Activated T-cell treated with anti-CD3 and anti-CD28 coated beads, Interleukin-2, amount 50 U/mL, for 72 hours (primary cell): ENCODE measurements at regions not wholly inside any gene's neighbourhood (a gene's known extent, or its start where the extent isn't known, plus 50 kb on each side); places are given as distances from the start of the nearest gene placed in this dataset.

Experiments used
- ATAC-seq, 2 donors: fragments of 150-1000 bp; cut with Tn5 transposase; replicated peaks in 1 of 2; 2 replicates each; pipeline ENCODE4 v1.10.0; 2021; ENCODE audit warnings: moderate library complexity in 2 of 2, mild to moderate bottlenecking in 1 of 2
- DNase-seq, 2 donors: peaks; one replicate each; pipeline ENCODE4 v3.0.0; 2021 to 2022; ENCODE audit warnings: mixed read lengths in 1 of 2
- H3K27ac Mint-ChIP-seq: one replicate; pipeline ENCODE4 v1.8.0; 2022; ENCODE audit warnings: mild to moderate bottlenecking, moderate library complexity, mixed read lengths
- H3K27me3 Mint-ChIP-seq: one replicate; pipeline ENCODE4 v1.8.0; 2022; ENCODE audit warnings: low read depth, mixed read lengths
- H3K36me3 Mint-ChIP-seq, 2 donors: one replicate each; pipeline ENCODE4 v1.8.0; 2022; ENCODE audit warnings: mixed read lengths in 2 of 2, mild to moderate bottlenecking in 1 of 2; ENCODE audit not compliant: insufficient read depth in 2 of 2
- H3K4me1 Mint-ChIP-seq: one replicate; pipeline ENCODE4 v1.8.0; 2022; ENCODE audit warnings: low read depth, mixed read lengths
- H3K4me3 Mint-ChIP-seq, 2 donors: one replicate each; pipeline ENCODE4 v1.8.0; 2022; ENCODE audit warnings: mild to moderate bottlenecking in 2 of 2, mixed read lengths in 2 of 2, moderate library complexity in 2 of 2
- H3K9me3 Mint-ChIP-seq, 2 donors: one replicate each; pipeline ENCODE4 v1.8.0; 2022; ENCODE audit warnings: mixed read lengths in 2 of 2

DNA sequence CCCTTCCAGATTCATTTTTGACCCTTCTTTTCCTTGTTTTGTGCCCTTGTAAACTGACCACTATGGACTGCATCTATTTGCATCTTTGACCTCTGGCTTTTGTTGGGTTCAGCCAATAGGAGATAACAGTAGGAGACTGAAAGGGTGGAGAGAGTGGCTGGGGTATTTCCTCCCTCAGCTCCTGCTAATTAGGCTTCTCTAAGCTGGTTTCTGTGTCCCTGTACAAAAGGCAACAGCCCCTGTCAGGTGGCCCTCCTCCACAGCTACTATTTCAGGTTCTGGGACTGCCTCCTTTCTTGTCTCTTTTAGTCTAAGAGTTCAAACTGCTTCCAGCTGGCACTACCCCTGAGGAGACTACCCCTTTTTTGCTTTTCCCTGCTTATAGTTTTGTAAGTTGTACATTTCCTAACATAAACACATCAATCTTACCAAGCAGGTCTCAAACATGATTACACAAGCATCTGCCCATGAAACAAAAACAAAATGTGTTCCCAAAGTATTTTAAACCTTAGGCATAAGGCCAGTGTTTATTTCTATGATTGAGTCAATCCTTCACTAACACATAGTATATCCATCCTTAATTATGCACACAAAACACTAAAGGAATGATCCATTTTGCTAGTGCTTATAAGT lies 262.0 kb upstream of the TRPM3 start:
- H3K4me1 Mint-ChIP-seq, result no peaks in the 10 kb centered on the region
- no peaks in the 10 kb centered on the region for H3K9me3 Mint-ChIP-seq
- H3K4me3 Mint-ChIP-seq, result no peak overlapping the region
- DNase-seq, result no peak
- no peaks in the 10 kb centered on the region for H3K36me3 Mint-ChIP-seq
- no peak overlapping the region for H3K27ac Mint-ChIP-seq
- ATAC-seq, result no peak
- H3K27me3 Mint-ChIP-seq, result peaks cover 6% of the 10 kb centered on the region

DNA sequence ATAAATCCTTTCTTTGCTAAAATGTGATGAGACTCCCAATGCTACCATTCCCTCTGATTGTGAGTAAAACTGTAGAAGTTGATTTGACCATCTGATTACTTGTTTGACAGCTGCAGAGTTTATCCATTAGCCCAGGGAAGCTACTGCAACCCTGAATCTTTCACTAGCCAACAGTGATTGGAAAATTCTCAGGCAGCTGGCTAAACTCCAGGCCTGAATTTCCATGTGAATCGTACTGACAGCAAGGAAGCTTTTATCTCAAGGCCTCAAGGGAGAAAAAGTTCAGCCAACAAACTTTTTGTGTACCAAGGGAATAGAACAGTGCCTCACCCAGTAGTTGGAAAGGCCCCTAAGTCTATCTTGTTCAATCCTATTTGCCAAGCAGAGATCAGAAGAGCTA lies 246.7 kb upstream of the TRPM3 start:
- Mint-ChIP-seq H3K36me3 (no peaks in the 10 kb centered on the region), H3K4me1 (no peaks in the 10 kb centered on the region), H3K9me3 (no peaks in the 10 kb centered on the region), H3K27ac (no peak overlapping the region), H3K27me3 (no peaks in the 10 kb centered on the region), H3K4me3 (no peak overlapping the region)
- no peak for ATAC-seq
- no peak for DNase-seq

DNA sequence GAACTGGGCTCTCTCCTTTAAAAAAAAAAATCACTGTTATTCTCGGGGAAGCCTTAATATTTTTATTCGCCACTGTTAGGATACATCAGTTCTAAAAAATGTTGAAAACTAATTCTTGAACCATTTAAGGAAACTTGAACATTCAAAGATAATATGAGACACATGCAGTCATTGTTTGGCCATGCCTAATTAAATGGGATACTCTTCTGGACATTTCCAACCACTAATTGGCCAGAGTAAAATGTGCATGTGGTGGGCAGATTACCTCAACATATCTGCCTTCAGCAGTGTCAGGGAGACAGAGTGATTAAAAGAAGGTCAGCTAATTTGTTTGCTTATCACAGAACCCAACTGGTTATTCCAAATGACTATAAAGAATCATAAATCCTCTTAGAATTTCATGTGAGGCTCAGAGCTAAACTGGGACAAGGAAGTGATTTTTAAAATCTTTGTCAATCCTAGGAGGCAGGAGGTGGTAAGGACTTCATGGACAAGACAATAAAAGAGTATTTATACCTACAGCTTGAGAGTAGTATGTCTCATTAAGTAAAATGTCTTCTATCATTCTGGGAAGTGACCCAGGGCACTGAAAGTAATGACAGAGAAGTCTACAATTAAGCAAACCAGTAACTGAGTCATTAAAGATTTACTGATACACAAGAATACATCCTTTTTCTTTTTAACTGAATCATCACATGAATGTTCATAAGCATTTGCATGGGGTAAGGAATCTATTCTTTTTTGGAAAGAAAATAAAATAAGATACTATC lies 242.9 kb upstream of the TRPM3 start:
- Mint-ChIP-seq H3K36me3 (no peaks in the 10 kb centered on the region), H3K4me3 (no peak overlapping the region), H3K4me1 (no peaks in the 10 kb centered on the region), H3K27ac (no peak overlapping the region), H3K9me3 (no peaks in the 10 kb centered on the region), H3K27me3 (no peaks in the 10 kb centered on the region)
- no peak for ATAC-seq
- no peak for DNase-seq

DNA sequence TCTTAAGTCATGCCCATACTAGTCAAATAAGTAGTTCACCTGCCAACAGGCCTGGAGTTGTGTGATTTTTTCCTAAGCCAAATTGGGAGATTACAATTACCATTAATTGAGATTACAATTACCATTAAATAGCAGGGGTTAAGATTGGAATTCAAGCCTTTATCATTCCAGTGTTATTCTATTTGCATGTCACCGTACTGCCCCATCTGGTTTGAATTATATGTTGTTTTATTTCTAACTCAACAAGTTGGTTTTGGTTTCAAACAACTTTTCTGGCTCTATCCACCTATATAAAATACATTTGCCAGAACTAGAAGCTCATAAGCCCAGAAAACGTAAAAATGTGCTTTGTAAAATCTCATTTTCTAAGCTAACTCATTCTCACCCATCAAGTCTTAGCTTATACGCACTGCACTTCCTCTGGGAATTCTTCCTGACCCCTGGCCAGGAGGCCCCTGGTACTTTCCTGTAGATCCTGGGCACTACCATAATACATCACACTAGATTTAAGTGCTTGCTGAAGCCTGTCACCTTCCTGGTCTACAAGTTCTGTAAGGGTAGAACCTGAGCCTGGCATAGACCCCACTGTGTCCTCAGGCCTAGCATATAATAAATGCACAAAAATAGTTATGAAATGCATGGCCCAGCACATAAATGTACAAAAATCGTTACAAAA lies 242.0 kb upstream of the TRPM3 start:
- no peak overlapping the region for H3K27ac Mint-ChIP-seq
- H3K4me1 Mint-ChIP-seq, result no peaks in the 10 kb centered on the region
- ATAC-seq (no peak), DNase-seq (no peak)
- no peaks in the 10 kb centered on the region for H3K27me3 Mint-ChIP-seq
- no peaks in the 10 kb centered on the region for H3K36me3 Mint-ChIP-seq
- H3K4me3 Mint-ChIP-seq, result no peak overlapping the region
- no peaks in the 10 kb centered on the region for H3K9me3 Mint-ChIP-seq

DNA sequence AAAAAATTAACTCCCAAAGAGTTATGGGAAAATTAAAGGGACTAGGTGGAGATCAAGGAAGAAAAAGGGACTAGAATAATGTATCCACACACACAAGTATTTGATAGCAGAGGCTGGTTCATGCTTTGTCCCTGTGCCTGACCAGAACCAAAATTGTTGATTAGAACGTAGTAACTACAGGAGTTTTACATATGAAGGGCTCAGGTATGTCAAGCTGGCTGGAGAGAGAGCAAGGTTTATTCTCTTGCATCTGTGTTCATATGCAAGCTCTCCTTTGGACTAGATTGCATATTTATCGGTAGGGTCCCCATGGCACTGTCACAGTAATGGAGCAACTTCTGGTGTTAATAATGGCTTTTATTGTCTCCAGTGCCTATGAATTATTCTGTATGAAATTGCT lies 239.9 kb upstream of the TRPM3 start:
- DNase-seq (no peak), ATAC-seq (no peak)
- Mint-ChIP-seq H3K27me3 (peaks cover 3% of the 10 kb centered on the region), H3K36me3 (no peaks in the 10 kb centered on the region), H3K4me1 (no peaks in the 10 kb centered on the region), H3K9me3 (no peaks in the 10 kb centered on the region), H3K27ac (no peak overlapping the region), H3K4me3 (no peak overlapping the region)

DNA sequence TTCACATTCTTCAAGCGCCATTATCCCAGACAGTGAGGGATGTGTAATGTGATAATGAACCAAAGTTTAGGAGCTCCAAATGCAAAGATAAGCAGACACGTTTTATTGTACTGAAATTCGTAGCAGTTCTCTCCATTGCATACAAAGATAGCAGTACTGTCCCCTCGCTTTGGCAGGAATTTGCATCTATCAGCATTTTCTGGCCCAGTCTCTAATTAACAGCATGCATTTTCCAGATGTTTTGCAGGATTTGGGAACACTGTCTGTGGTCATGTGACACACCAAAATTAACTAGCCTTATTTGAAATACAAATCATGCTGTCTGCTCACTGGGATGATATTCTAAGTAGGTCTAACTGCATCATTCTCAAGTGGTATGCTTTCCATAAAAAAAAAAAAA lies 235.9 kb upstream of the TRPM3 start:
- no peak for ATAC-seq
- no peaks in the 10 kb centered on the region for H3K9me3 Mint-ChIP-seq
- no peak for DNase-seq
- H3K27ac Mint-ChIP-seq, result no peak overlapping the region
- H3K36me3 Mint-ChIP-seq, result no peaks in the 10 kb centered on the region
- H3K4me1 Mint-ChIP-seq, result no peaks in the 10 kb centered on the region
- peaks cover 5% of the 10 kb centered on the region for H3K27me3 Mint-ChIP-seq
- no peak overlapping the region for H3K4me3 Mint-ChIP-seq

DNA sequence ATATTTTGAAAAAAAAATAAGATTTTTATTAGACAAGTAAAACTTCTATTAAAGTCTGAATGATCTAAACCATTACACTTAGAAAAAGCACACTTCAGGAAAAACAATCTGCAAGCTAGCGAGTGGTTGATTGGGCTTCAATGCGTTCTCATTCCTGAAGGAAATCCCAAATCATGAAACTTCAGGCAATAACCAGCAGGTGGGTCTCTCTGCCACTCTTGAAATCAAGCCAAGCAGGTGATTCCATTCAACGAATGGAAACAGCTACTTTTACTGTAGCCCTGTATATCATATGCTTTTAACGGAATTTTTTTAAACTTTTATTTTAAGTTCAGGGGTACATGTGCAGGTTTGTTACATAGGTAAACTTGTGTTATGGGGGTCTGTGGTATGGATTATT lies 234.5 kb upstream of the TRPM3 start:
- no peaks in the 10 kb centered on the region for H3K4me1 Mint-ChIP-seq
- H3K36me3 Mint-ChIP-seq, result no peaks in the 10 kb centered on the region
- no peak for ATAC-seq
- DNase-seq, result no peak
- H3K4me3 Mint-ChIP-seq, result no peak overlapping the region
- no peak overlapping the region for H3K27ac Mint-ChIP-seq
- H3K27me3 Mint-ChIP-seq, result peaks cover 5% of the 10 kb centered on the region
- no peaks in the 10 kb centered on the region for H3K9me3 Mint-ChIP-seq

DNA sequence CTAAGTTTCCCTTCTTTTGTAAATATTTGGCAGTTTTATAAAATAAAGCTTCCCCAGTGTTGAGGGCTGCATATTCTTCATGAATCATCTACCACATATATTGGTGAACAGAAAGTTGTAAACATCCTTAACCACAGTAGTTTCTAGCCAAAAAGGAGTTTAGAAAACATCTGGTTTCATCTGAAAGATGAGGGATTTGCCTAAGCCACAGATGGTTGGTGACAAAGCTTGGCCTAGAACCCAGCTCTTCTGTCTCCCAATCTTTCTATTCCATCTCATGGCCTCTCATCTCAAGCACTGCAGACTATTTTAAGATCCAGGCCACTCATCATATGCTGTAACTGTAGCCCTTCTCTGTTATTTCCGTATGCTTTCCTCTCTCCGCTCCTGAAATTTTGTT lies 232.3 kb upstream of the TRPM3 start:
- Mint-ChIP-seq H3K27me3 (peaks cover 5% of the 10 kb centered on the region), H3K4me1 (no peaks in the 10 kb centered on the region), H3K36me3 (no peaks in the 10 kb centered on the region), H3K27ac (no peak overlapping the region), H3K9me3 (no peaks in the 10 kb centered on the region), H3K4me3 (no peak overlapping the region)
- DNase-seq, result no peak
- ATAC-seq, result no peak

DNA sequence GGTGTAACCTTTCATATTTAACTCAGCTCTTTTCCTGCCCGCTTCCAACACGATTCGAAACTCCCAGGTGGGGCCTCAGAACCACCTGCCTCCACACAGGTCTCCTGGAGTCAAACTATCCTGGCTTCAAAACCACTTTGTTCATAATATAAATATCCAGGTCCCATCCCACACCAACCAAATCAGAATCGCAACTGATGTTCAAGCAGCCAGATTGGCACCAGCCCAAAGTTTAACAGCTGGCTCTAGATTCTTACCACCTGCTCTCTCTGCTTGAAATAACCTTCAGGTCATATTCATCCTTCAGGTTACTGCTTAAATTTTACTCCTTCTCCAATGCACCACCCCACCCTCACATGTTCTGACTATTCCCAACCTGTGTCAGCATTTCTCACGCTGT lies 231.4 kb upstream of the TRPM3 start:
- no peak for ATAC-seq
- no peaks in the 10 kb centered on the region for H3K36me3 Mint-ChIP-seq
- no peak overlapping the region for H3K27ac Mint-ChIP-seq
- no peaks in the 10 kb centered on the region for H3K9me3 Mint-ChIP-seq
- H3K4me1 Mint-ChIP-seq, result no peaks in the 10 kb centered on the region
- no peak for DNase-seq
- H3K4me3 Mint-ChIP-seq, result no peak overlapping the region
- peaks cover 5% of the 10 kb centered on the region for H3K27me3 Mint-ChIP-seq

DNA sequence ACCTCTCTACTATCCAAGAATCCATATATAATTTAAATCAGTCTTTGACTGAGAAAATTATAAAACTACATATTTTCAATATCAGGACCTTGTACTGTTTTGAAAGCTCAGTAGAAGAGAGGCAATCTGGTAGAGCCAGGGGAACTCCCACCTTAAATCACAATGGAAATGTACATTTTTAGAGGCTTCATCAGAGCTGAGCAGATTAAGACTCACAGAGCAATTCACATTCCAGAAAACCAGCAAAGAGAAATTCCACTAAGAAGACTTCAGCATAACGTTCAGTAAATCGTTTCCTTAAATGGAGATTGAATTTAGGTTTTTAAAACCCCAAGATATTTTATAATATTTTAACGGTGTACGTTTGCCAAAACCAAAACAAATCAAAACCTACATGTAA lies 227.8 kb upstream of the TRPM3 start:
- DNase-seq, result no peak
- no peaks in the 10 kb centered on the region for H3K27me3 Mint-ChIP-seq
- peaks cover 0 to 2% of the 10 kb centered on the region in 2 donors for H3K9me3 Mint-ChIP-seq
- H3K36me3 Mint-ChIP-seq, result no peaks in the 10 kb centered on the region
- ATAC-seq, result no peak
- no peak overlapping the region for H3K4me3 Mint-ChIP-seq
- no peaks in the 10 kb centered on the region for H3K4me1 Mint-ChIP-seq
- H3K27ac Mint-ChIP-seq, result no peak overlapping the region

DNA sequence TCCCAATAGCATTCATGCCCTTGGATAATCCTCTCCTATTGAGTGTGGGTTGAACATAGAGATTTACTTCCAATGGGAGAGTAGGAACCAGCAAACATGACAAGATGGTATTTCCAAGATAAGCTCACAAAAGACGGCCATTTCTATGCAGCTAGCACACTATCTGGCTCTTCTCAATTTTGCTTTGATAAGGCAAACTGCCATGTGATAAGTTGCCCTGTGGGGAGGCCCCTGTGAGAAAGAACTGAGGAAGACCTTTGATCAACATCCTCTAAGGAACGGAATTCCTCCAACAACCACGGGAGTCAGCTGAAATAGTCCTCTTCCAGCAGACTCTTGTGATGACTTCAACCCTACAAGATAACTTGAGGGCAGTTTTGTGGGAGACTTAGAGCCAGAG lies 211.9 kb upstream of the TRPM3 start:
- Mint-ChIP-seq H3K4me3 (no peak overlapping the region), H3K36me3 (peaks cover 0 to 2% of the 10 kb centered on the region in 2 donors), H3K4me1 (no peaks in the 10 kb centered on the region), H3K27ac (no peak overlapping the region), H3K9me3 (peaks cover 1 to 4% of the 10 kb centered on the region in 2 donors), H3K27me3 (peaks cover 8% of the 10 kb centered on the region)
- DNase-seq (no peak), ATAC-seq (no peak)

DNA sequence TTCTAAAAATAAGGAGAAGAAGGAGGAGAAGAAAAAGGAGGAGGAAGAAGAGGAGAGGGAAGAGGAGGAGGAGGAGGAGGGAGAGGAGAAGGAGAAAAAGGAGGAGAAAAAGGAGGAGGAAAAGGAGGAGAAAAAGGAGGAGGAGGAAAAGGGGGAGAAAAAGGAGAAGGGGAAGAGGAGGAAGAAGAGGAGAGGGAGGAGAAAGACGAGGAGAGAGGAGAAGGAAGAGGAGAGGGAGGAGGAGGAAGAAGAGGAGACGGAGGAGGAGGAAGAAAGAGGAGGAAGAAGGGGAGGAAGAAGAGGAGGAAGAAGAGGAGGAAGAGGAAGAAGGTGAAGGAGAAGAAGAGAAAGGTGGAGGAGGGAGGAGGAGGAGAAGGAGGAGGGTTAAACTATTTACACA lies 210.2 kb upstream of the TRPM3 start:
- H3K27me3 Mint-ChIP-seq, result peaks cover 11% of the 10 kb centered on the region

DNA sequence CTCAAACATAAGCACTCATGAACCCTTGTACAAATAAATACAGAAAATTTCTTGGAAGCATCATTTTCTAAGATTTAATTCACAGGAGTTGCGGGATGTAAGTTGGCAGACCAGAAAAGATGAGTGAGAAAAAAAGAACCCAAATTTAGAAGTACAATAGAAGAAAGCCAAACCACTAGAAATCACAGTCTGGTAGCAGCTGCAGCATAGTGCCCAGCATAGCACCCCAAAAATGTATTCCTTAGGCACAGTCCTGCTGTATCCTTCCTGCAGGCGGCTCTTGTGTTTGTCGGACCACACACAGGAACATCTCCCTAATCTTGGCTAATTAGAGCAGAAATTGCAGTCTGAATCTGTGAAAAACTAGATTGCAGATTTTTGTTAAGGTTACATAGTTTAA lies 208.5 kb upstream of the TRPM3 start:
- DNase-seq (no peak), ATAC-seq (no peak)
- Mint-ChIP-seq H3K27me3 (peaks cover 11% of the 10 kb centered on the region), H3K4me3 (no peak overlapping the region), H3K4me1 (no peaks in the 10 kb centered on the region), H3K9me3 (no peaks in the 10 kb centered on the region), H3K36me3 (no peaks in the 10 kb centered on the region), H3K27ac (no peak overlapping the region)

More for the DNA sequence above, 210.2 kb upstream of the TRPM3 start:
- no peak for ATAC-seq
- Mint-ChIP-seq H3K36me3 (no peaks in the 10 kb centered on the region), H3K9me3 (no peaks in the 10 kb centered on the region), H3K4me1 (no peaks in the 10 kb centered on the region), H3K27ac (no peak overlapping the region), H3K4me3 (no peak overlapping the region)
- no peak for DNase-seq
